Omental fat pad (tissue), 3 donors: ENCODE measurements at regions not wholly inside any gene's neighbourhood (a gene's known extent, or its start where the extent isn't known, plus 50 kb on each side); places are given as distances from the start of the nearest gene placed in this dataset.

Experiments used
- ATAC-seq: fragments of 150-250 bp; one replicate; pipeline ENCODE4 v1.9.1; 2016; ENCODE audit warnings: mild to moderate bottlenecking, moderate library complexity; ENCODE audit not compliant: low FRiP score
- DNase-seq: peaks from one replicate; pipeline ENCODE4 v3.0.0-alpha.2; 2019; ENCODE audit warnings: low spot score
- CTCF ChIP-seq, 3 donors: fragments of 450-650 bp; IDR thresholded peaks; one replicate each; pipeline ENCODE4 v1.5.1; 2016 to 2017; ENCODE audit warnings: antibody characterized with exemption in 3 of 3, mild to moderate bottlenecking in 3 of 3, moderate library complexity in 2 of 3

DNA sequence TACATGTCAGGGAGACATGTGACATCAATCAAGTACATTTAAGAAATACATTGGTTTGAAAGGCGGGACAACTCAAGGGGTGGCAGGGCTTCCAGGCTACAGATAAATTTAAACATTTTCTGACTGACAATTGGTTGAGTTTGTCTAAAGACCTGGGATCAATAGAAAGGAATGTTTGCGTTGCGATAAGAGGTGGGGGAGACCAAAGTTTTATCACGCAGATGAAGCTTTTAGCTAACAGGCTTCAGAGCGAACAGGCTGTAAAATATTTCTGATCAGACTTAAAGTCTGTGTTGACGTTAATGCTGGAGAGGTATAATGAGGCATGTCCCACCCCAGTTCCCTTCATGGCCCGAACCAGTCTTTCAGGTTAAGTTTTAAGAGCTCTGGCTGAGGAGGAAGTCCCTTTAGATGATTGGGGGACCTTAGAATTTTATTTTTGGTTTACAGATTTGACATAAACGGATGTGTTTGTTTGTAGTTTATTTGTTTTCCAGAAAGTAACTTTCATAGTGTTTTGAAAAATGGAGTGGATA, 346.7 kb upstream of the RASGEF1B start:
- no peak for DNase-seq
- no peak for ATAC-seq
- TF ChIP-seq CTCF (IDR thresholded peaks at IDR 0.05), result no peak

GRCh38 chr4:81816031-81816761, 344.5 kb upstream of the RASGEF1B start:
- TF ChIP-seq CTCF (IDR thresholded peaks at IDR 0.05), result no peak
- no peak for ATAC-seq
- no peak for DNase-seq

DNA sequence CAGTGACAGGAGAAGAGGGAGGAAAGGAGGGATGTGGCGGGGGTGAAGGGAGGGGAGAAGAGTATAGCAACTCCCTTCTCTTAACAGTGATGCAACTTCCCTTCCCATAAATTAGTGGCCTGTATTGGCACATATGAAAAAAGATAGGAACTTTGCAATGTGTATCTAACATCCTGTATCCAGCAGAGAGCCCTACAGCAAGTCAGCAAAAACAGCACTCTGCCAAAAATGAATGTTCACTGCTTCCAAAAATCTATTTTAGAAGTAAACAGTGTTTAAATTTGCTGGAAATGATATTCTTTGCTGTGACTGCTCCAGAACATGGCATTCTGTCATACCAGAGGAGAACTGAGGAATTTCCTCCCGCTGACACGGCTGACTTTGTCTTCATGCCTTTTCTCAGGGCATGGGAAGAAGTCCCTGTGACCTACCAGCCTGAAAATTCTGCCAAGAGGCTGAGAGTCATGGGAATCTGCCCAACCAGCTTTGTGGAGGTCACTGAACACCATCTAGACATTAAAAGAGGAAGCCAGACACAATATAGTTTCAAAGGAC, 343.4 kb upstream of the RASGEF1B start:
- peak; percentile 78 for ATAC-seq
- DNase-seq, result no peak

DNA sequence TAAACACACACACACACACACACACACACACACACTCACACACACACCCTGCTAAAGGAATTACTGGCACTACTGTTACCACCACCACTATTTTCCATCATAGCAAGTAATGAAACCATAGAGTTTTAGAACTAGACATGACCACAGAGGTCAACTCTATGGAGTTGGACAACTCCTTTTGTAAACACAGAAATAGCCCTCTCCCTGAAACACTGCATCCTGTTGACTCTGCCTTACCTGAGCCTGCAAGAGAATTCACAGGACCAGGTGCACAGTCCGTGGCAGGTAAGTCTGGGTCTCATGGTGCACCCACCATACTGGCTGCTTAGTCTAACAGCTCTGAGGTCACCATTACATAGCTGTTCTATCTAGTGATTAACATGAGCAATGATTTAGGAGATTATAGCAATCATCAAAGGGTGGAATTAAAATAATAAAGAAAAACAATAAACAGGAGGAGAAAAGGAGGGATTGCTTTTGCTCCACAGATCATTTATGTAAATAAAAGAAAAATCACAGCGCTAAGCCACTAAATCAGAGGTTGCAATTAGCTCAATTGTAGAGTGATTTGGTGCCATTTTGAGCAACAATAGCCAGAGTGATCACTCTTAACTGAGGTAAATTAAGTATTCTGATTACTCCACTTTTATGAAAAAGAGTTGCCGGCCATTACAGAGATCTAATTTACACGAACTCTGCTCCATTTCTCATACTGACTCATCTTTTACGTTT, 340.0 kb upstream of the RASGEF1B start:
- no peak for TF ChIP-seq CTCF (IDR thresholded peaks at IDR 0.05)
- ATAC-seq, result no peak
- no peak for DNase-seq

More for the DNA sequence above, 343.4 kb upstream of the RASGEF1B start:
- no peak for TF ChIP-seq CTCF (IDR thresholded peaks at IDR 0.05)

DNA sequence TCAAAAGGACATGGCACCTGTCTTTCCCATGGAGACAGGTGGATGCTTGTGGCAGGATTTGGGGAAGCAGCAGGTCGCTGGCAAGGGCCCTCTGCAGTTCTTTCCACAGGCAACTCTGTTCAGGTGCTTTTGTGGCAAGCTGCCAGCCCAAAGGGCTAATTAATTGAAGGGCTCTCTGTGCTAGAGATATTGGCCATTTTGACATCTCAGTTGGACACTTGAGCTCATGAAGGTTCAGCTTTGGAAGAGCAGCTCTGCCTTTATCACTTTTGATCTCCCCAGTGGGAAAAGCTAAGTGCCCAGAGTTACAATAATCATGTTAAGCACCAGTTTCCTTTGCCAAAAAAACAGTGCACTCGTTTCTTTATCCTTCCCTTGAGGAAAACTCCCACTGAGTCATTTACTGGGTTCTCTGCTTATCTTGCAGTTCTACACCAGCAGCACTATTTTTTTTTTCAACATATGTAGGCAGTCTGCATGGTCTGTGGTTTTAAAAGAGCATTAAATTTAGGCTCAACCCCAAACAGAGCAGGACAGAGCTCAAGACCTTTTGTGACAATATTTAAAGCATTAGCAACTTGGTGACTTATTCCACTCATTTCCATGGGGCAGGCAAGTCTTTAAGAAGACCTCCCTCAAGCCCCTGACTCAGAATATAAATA, 336.4 kb upstream of the RASGEF1B start:
- no peak for ATAC-seq
- no peak for DNase-seq
- TF ChIP-seq CTCF (IDR thresholded peaks at IDR 0.05), result no peak

DNA sequence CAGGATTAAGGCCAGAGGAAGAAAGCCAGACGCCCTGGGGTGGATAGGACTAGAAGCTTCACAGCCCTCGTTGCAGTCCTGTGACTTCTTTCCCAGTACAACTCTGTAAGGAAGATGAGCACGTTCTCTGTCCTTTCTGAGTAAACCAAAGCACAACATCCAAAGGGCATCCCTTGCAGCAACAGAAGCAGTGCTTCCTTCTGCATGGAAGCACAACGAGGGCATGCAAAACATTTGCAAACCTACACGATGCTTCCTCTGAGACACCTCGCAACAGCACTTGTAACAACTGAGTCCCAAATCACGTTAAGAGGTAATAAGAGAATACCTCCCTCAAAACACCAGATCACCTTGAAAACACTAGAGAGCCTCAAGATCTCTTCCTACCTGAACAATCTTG, 335.7 kb upstream of the RASGEF1B start:
- no peak for DNase-seq
- no peak for ATAC-seq
- TF ChIP-seq CTCF (IDR thresholded peaks at IDR 0.05), result no peak
